HG03039 (cell line): ENCODE measurements at regions not wholly inside any gene's neighbourhood (a gene's known extent, or its start where the extent isn't known, plus 50 kb on each side); places are given as distances from the start of the nearest gene placed in this dataset.

Source experiments
- ATAC-seq: cut with Tn5 transposase; IDR thresholded peaks from one replicate; pipeline ENCODE4 v1.9.1; 2021; ENCODE audit warnings: mild to moderate bottlenecking, moderate library complexity; ENCODE audit not compliant: unreplicated experiment

- no peak for ATAC-seq
These were observed 319.7 kb downstream of the CXCL12 start for GRCh38 chr10:44064987-44065787.

- ATAC-seq: no peak
These were observed 320.6 kb downstream of the CXCL12 start for GRCh38 chr10:44064317-44064716.

- no peak for ATAC-seq
These were observed 321.2 kb downstream of the CXCL12 start for GRCh38 chr10:44063686-44064085.

GRCh38 chr10:44060719-44061118, 324.2 kb downstream of the CXCL12 start:
- ATAC-seq: no peak

GRCh38 chr10:44060221-44060620, 324.7 kb downstream of the CXCL12 start:
- ATAC-seq: no peak

GRCh38 chr10:44058259-44058658, 326.6 kb downstream of the CXCL12 start:
- no peak for ATAC-seq

- ATAC-seq: no peak
These were observed 327.7 kb downstream of the CXCL12 start for GRCh38 chr10:44056967-44057805.

- ATAC-seq: no peak
These were observed 328.7 kb downstream of the CXCL12 start for GRCh38 chr10:44056206-44056605.

GRCh38 chr10:44054046-44054445, 330.9 kb downstream of the CXCL12 start:
- ATAC-seq: no peak

GRCh38 chr10:44053391-44053790, 331.5 kb downstream of the CXCL12 start:
- no peak for ATAC-seq

- ATAC-seq: no peak
These were observed 333.1 kb downstream of the CXCL12 start for GRCh38 chr10:44051584-44052385.

- ATAC-seq: no peak
These were observed 333.8 kb downstream of the CXCL12 start for GRCh38 chr10:44051091-44051490.

GRCh38 chr10:44049301-44050015, 335.4 kb downstream of the CXCL12 start:
- no peak for ATAC-seq

- ATAC-seq: no peak
These were observed 337.5 kb downstream of the CXCL12 start for GRCh38 chr10:44047361-44047760.

GRCh38 chr10:44046605-44047004, 338.3 kb downstream of the CXCL12 start:
- ATAC-seq: no peak

- no peak for ATAC-seq
These were observed 339.9 kb downstream of the CXCL12 start for GRCh38 chr10:44045020-44045419.

GRCh38 chr10:44044549-44044948, 340.3 kb downstream of the CXCL12 start:
- no peak for ATAC-seq

- ATAC-seq: no peak
These were observed 341.1 kb downstream of the CXCL12 start for GRCh38 chr10:44043646-44044375.

GRCh38 chr10:44042926-44043602, 341.8 kb downstream of the CXCL12 start:
- no peak for ATAC-seq
